HG02885 (cell line): ENCODE measurements at regions not wholly inside any gene's neighbourhood (a gene's known extent, or its start where the extent isn't known, plus 50 kb on each side); places are given as distances from the start of the nearest gene placed in this dataset.

Experiments used
- ATAC-seq: cut with Tn5 transposase; IDR thresholded peaks from one replicate; pipeline ENCODE4 v1.9.1; 2021; ENCODE audit warnings: mild to moderate bottlenecking; ENCODE audit not compliant: unreplicated experiment, poor library complexity

DNA sequence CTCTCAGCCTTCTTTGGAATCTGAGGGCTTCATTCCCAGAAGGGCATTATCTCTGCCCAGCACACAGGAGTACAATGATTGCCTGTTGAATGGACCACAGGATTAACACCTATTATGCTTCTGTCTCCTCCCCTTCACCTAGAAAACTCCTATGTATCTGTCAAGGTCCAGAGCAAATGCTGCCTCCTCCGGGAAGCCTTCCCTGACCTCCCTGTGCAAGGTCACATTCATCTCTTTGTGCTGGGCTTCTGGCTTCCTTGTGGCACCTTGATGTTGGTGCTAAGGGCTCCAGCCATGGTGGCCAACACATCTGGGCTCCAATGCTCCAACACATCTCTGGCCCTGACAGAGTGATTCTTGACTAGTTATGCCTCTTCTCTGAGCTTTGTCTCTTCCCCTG is 49.9 kb upstream of the ATP2B2 start:
- no peak for ATAC-seq

DNA sequence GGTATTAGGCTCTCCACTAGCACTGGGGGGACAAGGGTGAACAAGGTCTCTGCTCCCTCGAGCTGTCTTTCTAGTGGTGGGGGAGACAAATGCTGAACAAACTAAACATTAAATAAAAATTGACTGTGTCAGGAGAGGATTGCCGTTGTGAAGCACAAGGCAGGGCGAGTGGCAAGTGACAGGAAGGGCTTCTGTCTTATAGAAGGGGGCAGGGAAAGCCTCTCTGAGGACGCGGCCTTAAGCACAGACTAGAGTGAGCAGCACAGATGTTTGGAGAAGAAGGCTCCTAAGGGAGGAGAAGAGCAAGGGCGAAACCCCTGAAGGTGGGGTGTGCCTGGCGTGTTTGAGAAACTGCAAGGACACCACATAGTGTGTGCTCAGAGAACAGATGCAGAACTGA is 50.9 kb upstream of the ATP2B2 start:
- ATAC-seq: no peak

DNA sequence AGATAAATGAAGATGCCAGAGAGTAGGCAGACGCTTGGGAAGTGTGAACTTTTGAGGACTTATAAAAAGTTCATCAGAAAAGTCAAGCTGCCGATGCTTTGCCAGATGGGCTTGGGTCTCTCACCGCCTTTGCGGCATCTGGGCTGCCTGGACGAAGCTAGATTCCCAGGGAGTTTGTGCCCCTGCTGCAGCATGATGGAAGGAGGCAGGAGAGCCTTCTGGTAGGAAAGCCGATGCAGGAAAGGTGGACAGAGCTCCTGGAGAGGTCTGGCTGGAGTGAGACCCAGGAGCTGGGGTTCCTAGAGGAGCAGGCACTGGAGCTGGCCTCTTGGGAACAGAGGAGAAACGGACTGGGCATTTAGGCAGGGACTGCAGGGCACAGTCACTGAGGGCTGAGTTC is 51.9 kb upstream of the ATP2B2 start:
- ATAC-seq: no peak

DNA sequence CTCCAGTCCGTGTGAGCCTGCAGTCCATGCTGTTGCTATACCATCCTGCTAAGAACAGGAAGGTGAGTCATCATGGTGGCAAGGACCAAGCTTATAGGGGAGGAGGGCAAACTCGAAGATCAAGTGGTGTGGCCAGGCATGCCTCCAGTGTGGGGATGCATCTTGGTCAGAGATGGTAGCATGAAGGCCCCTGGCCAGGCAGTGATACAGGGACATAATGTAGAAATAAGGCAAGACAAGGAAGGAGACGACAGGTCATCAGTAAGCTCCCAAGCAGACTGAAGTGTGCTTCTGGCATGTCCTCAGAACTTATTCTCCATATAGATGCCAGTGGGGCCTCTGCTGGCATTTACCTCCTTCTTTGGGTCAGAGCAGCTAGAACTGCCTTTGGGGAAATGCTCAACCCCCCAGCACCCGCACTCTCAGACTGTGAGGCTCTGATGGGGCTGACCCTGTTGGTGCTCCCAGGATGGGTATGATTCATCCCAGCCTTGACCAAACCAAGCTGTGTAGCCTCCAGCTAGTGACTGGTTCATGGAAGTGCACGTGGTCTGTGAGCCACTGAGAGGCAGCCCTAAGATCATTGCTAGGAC is 52.5 kb upstream of the ATP2B2 start:
- ATAC-seq: no peak

DNA sequence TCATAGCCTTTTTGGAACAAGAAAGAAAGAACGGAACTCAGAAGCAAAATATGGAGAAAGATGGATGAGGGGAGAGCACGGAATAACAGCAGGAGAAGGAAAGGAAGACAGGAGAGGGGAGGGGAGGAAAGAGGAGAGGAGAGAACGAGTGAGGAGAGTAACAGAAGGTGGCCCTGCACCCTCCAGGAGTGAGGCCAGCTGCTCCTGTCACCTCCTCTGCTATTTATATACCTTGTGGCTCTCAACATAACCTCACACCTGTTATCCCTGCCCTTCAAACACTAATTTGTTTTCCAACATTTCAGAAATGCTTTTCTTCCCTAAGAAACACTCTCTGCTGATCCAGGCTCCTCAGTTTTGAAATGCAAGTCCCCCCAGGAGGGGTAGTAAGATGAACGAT is 53.4 kb upstream of the ATP2B2 start:
- no peak for ATAC-seq

DNA sequence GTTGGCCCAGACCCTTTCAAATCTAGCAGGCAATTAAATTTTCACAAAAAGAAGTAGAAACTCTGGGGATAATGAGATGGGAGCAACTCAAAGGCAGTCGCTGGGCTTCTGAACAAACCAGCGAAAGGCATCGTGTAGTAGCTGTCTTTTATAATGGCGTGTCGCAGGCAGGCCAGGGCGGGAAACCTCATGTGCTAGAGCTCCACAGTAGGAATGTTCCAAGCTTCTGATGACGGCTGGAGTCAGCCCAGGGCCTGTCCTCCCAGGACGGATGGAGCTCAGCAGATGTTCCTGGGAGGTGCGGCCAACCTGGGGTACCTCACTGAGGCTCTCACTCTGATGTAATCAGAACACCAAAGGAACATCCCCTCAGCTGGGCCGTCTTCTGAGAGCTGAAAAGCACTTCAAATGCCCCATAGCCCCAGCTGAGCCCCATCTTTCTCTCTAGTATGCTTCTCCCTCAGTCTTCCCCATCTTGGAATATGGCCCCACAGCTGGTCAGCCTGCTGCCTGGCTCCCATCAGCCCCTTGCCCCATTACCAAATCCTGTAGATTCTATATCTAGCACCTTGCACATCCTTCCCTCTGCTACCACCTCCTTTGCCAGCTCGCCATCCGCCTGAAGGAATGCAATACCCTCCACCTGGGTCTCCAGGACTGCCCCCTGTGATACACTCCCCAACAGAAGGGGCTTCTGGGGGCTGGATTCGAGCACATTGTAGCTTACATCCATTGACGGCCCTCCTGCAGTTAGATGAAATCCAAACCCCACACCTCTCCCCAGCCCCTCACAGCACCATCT is 54.9 kb upstream of the ATP2B2 start:
- ATAC-seq: no peak

DNA sequence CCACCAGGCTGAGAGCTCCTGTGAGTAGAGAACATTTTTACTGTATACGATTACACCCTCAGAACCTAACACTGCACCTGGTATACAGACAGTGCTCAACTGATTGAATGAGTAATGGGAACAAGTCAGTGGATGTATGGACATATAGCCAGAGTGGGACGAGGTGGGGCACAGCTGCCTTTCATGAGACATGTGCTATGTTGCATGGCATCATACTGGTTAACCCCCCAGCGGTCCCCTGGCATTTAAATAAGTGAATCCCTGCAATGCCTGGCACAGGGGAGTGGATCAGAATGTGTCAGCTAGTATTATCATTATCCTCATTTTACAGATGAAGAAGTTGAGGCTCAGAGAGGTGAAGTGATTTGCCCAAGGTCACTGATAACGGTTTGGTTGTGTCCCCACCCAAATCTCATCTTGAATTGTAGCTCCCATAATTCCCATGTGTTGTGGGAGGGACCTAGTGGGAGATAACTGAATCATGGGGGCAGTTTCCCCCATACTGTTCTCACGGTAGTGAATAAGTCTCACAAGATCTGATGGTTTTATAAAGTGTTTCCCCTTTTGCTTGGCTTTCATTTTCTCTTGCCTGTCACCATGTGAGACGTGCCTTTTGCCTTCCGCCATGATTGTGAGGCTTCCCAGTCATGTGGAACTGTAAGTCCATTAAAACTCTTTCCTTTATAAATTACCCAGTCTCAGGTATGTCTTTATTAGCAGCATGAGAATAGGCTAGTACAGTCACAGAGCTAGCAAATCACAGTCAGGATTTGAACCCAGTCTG is 56.0 kb upstream of the ATP2B2 start:
- no peak for ATAC-seq

DNA sequence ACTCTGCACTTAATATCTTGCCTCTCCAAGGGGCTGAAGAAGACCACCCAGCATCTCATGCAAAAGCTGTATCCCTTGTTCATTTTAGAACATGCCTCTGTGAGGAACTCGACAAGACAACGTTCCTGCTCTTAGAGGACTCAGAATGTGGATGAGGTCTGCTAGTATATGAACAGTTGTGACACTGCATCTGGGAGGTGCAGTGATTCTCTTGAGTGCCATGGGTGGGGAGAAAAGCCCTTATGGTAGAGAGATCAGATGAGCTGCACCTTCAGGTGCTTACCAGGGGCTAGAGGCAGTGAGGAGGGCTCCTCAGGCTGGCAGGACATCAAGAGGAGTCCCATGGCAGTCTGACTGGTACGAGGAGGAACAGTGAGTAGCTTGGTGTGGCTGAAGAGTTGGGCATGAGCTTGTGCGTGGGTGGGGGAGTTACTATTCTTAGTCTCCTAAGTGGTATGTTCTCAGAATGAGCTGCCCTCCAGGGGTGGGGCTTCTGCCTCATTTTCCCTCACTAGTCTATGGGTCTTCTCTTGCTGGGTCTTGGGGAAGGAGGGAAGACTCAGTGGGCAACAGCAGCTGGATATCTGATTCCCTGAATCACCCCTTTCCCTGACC is 56.7 kb upstream of the ATP2B2 start:
- ATAC-seq: no peak

DNA sequence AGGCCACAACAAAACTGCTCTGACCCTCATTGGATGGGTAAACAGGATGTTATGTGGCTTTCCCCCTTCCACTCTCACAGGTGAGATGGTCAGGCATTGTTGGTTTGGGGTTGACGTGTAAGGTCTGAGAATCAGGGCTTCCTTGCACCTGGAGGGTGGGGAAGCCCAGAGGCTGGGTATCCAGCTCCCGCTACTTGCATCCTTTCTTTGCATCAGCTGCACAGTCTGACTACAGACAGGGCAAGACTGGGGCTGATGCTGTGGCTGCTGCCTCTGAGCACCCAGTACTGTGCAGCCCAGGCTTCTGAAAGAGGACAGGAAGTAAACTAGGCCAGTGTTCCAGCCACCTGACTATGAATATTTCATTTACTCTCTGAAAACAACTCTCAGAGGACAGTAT is 58.0 kb upstream of the ATP2B2 start:
- no peak for ATAC-seq

DNA sequence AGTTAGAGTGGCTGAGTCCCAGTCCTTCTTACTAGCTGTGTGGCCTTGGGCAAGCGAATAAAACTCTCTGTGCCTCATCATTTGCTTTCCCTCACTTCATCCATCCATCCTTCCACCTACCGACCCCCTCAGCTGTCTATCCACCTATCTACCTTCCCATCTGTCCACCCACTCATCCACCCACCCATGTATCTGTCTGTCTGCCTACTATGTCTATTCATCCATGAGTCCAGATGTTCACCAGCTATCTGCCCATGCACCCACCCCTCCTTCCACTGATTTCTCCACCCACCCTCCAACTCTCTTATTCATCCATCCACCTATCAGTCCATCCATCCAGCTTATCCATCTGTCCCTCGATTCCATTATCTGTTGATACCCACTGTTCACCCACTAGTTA is 60.4 kb upstream of the ATP2B2 start:
- no peak for ATAC-seq

DNA sequence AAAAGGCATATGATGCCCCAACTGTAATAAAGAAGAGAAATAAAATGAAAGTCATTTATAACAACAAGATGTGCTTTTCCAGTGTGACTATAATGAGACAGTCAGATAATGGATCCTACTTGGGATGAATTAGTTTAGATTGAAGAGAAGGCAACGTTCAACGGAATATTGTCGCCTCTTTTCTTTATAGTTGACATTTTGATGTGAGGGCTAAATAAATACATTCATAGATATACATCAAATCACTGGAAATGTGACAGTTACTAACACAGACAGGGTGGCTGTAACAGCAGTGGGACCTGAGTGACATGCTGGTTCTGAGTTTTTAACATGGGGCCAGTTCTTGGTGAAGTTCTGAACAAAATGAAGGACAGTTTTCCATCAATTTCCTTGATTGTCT is 61.1 kb upstream of the ATP2B2 start:
- ATAC-seq: no peak

DNA sequence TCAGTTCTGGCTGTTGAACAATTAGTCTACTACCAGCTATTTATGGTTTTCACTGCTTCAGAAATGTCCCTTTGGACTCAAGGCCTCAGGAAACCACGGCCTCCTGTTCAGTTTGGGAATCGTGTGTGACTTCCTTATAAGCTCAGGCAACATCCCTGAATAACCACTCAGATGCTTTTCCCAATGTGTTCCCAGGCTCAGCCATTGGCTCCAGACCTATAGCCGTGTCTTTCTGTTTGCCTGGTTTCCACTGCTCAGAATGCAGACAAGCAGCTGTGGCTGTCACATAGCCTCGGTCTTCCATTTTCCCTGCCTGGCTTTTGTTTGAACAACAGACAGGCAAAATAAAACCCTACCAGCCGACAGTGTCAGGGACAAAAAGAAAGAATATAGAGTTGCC is 63.2 kb upstream of the ATP2B2 start:
- no peak for ATAC-seq

DNA sequence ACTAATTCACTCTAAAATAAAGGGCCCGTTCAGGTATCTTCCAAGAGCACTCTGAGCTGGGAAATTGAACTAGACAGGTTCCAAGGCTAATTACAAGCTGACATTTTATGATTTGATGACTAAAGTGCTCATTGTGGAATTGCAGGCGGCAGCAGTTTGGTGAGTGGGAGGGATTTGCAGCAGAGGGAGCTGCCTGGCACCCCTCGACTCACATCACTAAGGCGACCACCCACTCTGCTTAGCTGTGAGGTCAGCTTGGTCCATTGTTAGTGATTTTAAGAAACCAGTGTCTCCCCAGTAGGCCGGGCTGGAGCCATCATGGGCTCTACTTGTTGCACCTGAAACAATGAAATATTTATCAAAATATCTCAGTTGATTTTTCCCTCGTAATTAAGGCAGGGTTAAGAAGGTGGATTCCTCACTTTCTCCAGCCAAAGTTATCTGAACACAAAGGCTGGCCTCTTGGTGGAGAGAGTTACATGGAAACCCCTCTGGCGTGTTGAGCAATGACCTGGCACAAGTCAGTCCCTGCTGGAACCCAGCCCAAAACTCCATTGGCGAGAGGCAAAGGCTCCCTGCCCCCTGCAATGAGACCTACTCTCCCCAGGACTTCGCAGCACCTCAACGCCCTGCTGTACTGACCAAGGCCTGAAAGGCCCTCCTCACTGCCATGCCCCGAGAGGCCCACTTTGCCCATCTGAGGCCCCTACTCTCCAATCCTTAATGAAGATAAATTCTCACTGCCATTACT is 65.0 kb upstream of the ATP2B2 start:
- ATAC-seq: no peak

DNA sequence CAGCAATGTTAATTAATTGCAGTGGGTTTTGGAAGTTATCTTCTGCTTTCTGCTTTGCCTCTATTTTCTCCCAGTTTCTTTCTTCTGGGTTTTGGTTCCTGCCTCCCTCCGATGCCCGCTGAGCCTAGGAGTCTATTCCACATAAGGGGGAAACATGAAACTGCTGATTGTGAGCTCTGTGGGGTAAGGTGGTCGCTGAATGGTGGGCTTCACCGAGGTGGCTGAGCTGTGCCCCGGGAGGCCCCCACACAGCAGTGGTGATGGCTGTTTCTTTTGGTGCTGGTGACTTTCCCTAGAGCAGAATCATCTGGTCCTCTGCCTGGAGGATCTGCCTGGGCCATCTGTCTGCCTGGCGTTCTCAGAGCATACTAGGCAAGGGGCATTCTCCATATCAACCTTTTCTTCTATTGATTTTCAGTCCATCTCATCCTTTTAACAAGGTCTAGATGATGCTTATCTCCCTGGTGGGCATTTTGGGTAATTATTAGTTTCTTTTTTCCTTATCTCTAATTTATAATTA is 68.8 kb upstream of the ATP2B2 start:
- no peak for ATAC-seq

DNA sequence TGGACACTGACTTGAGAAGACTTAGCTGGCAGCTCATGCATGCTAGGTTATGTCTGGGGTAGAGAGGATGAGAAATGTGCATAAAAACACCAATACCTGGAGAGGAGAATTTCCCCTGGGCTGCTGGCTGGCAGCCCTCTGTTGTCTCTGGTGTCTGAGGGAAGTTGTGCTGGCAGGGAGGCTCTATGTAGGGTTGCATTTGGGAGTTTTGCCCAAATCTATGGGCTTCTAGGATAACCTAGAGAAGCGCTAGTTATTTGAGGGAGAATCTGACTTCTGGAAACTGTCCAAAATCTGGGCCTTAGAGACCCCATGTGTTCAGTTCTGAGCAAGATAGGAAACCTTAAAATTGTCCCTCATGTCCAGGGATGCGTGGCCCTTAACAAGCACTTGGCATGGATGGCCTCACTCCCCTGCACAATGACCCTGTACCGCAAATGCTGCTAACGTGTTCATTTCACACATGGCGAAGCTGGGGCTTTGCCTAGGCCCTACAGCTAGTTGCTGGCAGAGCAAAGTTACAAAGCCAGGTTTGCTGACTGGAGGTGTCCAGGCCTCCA is 70.3 kb upstream of the ATP2B2 start:
- ATAC-seq: no peak

DNA sequence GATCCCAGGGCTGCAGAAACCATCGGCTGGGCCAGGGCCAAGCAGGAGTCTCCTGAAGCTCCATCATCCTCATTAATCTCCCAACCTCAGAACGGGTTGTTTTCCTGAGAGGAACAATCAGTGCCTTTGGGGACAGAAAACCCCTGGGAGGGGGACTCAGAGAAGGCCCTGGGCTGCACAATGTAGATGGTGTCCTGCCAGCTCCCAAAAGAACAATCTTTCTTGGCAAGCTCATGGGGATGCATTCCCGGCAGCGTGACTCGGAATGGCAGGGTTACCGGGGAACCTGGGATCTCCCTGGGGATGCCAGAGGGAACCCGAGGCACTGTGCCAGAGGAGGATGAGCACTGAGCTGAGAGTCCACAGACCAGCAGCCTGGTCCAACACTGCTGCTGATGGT is 72.1 kb upstream of the ATP2B2 start:
- no peak for ATAC-seq

DNA sequence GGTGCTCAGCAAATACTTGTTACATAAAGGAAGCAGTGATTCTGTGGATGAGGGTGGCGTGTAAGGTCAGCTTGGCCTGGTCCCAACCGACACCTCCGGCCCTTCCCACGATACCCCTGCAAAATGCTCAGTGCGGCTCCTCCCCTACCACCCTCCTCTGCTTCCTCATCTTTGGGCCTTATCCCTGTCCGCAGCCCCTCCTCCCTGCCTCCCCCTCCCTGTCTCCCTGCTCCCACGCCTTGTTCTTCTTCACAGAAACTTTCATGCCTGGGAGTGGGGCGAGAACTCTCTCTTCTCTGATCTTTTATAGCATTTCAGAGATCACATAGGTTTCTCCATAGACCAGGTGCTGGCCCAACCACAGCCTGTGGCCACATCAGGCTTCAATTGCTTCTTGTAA is 75.0 kb upstream of the ATP2B2 start:
- ATAC-seq: no peak

DNA sequence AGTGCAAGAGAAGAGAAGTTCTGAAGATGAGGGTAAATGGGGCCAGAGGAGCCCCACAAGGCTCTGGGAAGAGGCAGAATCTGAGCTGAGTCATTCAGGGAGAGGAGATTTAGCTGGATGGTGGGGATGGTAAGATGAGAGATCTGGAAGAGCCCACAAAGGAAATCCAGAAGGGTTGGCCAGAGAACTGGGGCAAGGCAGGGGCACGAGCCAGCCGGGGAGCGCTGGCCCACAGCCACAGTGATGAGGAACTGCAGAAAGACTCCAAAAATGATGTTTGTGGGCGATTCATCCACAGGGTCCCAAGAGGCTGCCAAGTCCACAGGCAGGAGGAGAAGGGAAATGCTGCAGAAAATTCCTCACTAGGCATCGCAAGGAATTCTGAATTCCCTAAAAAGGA is 75.9 kb upstream of the ATP2B2 start:
- ATAC-seq: no peak

DNA sequence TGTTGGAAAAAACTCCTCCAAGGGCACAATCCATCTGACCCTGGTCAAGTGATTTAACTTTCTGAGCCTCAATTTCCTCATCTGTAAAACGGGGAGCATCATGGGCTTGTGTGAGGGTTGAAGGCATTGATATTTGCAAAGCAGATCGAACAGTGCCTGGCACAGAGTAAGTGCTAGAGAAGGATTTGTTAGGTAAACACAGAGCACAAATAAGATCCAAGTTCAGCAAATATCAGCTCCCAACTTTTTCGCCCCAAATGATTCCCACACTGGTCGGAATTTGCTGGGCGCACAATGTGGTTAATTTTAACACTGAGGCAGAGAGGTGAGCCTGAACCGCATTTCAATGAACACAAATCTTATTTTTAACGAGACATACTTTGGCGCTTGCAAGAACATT is 76.3 kb upstream of the ATP2B2 start:
- ATAC-seq: no peak

DNA sequence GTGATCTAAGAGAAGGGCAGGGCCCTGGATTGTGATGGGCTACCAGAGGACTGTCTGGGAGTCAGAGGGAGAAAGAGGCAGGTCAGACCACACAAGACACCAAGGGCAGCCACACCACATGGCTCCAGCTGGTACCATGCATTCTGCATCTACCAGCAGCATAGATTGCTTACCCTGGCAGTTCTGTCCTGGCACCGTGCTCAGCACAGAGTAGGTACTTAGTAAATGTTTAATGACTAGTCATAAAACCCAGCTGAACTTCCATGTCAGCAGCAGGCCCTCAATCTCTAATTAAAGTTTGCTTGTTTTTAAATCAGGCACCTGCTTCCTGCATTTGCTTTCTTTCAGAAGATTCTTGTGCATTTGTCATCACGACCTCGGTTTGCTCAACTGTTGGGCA is 77.3 kb upstream of the ATP2B2 start:
- no peak for ATAC-seq
